Activated CD4-positive, alpha-beta T cell treated with anti-CD3 and anti-CD28 coated beads, Interleukin-2, Interleukin-6, amounts not matched to agents 100 ng/mL and 50 ng/mL, durations not matched to agents 16 hours and 8 hours (primary cell): ENCODE measurements at regions not wholly inside any gene's neighbourhood (a gene's known extent, or its start where the extent isn't known, plus 50 kb on each side); places are given as distances from the start of the nearest gene placed in this dataset.
"Not testable (repeated sequence)": the region's sequence is repeated elsewhere in the genome, so short reads cannot be mapped to it uniquely, and the experiment has no call there.

Experiments used
- DNase-seq: peaks from one replicate; pipeline ENCODE4 v3.0.0-alpha.2; 2020

DNA sequence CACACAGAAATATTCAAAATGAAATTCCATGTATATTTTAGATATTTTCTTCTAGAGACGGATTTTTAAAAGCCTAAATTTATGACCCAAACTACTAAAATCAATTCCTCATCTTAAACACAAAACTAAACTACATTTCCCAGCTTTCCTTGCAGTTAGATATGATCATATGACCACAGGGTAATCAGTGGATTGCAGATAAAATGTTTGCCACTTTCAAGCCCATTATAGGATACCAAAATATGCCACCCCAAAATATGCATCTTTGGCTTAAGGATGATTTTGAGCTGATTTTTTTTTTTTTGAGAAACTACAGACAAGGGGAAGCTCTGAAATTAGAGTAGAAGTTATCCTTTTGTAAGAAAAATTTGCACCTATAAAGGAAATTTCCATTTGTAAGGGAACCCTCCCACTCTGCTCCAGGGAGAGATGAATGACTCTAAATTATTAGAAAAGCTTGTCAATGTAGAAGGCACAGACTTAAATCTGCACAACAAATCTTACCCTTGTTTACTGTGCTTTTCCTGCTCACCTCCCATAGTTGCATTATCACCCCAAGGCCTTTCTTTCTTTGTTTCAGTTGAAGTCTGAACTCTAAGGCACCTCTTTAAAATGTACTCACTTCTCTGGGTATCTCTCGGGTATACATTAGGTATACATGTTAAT is 503.0 kb downstream of the PDHA2 start:
- DNase-seq: no peak

DNA sequence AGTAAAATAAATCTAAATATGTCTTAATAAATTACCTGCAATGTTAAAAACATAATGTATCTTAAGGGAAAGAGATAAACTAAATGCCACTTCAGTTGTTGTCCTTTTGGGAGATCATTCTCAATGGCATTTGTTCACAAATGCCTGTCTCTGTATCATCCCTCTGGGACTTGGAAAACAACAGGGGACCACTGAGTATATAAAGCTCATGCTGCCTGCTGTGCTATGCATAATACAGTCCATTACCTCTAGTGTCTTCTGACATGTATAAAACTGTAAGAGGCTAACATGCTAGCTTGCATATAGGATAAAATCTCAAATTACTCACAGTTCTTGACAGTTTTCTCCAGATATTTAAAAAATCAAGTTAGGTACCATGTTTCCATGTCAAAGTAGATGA is 503.9 kb downstream of the PDHA2 start:
- DNase-seq: no peak

DNA sequence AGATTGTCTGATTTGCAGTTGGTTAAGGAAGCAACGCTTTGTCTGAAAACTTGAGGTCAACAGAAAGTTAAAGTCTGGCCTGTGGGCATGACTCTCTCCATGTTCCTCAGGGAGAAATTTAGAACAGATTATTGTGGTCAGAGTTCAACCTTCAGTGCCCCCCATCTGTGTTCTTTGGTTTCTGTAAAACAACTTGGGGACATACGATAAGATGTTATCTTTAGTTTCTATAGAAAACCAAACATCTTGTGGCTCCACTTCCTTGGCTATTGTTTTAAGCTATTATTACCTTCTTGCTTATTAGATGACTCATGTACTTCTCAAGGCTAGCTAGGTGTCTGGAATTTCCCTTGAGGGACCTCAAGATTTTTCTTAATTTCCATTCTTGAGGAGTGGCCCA is 507.7 kb downstream of the PDHA2 start:
- no peak for DNase-seq

DNA sequence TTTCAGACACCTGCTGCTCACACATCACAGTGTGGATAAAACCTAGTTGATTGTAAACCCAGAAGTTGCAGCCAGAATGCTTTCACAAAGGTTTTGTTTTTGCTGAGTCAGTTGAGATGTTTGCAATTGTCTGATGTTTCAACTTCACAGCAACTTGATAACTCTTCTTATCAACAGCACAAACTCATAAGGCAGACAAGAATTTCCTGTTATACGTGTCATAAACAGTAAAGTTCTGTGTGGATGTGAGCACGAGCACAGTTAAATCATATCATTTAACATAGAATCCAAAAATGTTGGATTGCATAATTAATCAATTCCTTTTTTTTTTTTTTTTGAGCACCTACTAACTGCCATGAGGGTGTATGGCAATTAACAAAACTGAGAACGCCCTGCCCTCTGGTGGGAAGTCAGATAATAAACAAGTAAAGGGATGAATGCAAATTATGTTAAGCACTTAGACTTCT is 512.2 kb downstream of the PDHA2 start:
- DNase-seq: peak; percentile 14

DNA sequence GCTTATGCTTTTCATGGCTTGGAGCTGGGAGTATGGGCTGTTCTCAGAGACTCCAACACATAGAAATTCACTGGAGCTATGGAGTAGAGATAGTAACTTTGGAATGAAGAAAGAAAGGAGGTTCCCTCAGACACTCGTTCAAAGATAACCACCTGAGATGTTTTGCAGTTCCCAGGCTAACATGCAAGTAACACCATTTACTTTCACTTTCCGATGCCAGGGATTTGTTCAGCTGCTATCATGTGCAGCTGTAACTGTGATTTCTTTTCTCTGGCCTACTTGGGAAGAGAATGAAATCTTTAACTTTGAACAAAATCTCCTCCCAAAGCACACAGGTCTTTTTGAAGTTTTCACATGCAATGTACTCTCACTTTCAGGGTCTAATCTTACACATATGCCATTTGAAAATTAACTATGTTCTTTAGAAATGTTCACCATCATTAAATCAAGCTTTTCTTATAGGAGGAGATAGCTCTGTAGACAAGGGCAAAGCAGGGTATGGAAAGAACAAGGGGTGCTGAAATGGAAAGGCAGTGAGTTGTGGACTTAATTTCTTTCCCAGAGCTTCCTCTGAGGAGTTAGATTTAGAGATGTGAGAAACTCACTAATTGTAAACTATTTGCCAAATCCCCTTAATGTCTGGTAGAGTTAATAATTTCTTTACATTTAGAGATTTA is 514.3 kb downstream of the PDHA2 start:
- DNase-seq: no peak

DNA sequence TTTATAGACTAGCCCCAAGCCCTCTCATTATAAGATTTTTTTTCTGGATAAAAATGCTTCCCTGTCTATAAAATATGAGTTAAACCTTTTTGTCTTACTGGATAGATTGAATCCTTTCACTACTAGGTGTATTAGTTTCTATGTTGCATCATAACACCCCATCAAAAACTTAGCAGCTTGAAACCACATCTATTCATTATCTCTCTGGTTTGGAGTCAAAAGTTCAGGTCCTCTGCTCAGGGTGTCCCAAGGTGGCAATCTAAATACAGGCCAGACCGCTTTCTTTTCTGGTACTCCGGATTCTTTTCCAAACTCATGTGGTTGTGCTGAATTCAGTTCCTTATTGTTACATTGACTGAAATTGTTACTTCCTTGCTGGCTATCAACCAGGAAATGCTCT is 515.5 kb downstream of the PDHA2 start:
- DNase-seq: no peak

DNA sequence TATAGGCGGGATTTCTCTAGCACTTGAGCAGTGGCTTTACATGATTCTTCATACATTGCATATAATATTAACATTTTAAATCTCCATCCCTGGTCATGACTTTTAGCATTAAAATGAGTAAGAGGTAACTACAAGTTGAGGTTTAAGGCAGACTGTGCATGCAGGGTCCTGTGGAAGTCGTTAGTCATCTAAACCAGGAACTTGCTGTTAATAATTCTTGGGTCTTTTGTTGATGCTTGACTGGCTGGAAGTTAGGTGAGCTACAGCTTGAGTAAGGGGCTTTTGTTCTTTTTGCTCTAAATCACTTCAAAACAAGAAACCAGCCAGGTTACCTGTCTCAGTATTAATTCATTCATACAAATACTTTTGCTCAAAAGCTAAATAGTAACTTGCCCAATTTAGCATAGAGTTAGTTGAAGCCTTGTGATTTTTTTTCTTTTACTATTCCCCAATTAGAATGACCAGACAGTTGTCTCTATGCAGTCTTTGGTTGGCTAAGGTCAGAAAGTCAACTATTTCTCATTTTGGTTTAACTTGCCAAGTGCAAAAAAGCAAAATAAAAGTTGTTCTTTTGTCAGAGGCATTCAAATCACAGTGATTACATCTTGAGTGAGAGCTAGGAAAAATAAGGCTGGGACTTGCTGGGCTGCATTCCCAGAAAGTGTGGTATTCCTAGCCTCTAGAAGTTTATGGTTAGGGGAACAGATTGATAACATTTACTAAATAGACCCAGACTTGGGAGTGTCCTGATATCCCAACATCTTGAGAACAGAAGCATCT is 516.9 kb downstream of the PDHA2 start:
- no peak for DNase-seq

DNA sequence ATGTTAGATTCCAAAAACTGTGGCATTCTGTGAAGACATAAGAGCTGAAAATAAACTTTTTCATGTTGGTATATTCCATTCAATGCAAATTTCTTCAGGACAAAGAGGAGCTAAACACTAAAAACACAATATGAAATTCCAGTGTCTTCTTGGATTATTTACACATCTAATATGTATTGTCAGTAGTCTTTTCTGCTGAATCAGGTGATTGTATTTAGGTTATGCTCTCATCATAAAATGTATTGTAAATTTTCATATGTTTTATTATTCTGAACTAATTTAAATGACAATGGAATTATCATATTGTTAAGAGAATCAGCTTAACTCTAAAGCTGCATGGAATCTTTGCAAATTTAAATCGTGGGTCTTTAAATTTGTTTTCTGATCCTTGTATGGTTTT is 526.7 kb downstream of the PDHA2 start:
- no peak for DNase-seq

DNA sequence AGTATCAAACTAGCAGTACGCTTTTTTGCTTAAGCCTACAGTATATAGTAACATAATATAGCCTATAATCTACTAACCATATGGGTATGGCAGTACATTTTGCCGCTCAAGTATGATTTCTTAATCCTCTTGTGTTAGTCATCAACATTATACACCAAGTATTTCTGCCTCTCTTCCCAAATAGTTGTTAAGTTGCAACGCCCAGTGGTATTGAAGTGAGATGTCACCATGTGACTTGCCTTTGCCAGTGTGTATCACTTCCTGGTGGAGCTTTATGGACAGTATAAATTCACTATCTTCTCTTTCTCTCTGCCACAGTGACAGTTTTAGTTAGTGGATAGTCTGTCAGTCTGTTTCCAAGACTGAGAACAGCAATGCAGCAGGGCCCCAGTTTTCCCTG is 535.5 kb downstream of the PDHA2 start:
- DNase-seq: no peak

DNA sequence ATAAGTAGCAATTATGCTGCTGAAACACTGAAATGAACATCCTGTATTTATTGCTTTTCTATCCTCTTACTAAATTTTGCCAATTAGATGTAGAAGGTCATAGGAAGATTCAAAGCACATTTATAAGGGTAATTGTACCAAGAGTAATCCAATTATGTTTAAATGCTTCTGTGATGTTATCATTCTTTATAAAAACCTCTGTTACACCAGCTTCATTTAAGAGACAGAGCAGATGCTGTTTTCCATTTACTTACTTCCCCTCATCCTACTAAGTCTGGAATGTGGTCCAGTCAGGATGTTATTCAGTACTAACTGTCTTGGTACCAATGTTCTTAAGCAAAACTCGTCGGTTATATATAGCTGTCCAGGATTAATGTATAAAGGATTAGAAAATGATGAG is 539.6 kb downstream of the PDHA2 start:
- no peak for DNase-seq

DNA sequence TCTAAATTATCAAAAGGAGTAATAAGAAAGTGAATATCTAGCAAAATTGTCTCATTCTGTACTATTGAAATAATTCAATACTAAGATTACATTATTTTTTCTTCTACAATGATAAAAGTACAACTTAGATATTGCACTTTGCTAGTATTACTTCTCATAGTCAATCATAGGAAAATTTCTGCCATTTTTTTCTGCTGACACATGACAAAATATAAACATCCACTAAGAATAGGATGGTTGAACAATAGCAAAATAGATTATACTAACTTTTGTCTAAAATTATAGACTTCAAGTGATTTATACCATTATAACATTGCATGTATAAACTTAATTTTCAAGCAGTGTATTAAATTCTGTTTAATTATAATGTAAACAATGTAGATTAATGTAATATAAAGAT is 540.2 kb downstream of the PDHA2 start:
- DNase-seq: no peak

DNA sequence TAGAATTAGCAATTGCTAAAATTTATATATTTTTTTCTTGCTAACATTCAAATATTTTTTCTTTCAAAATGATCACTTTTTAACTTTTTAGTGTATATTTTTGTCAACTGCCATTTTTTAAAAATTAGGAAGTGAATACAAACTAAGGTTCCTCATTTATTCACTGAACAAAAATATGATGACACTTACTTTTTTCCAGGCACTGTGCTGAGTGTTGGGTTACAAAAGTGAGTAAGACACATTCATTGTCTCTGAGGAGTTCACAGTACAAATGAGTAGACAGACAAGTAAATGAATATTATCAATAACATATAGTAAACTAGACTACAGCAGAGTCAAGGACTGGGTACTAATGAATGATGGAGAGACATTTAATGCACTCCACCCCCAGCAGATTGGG is 543.5 kb downstream of the PDHA2 start:
- no peak for DNase-seq

DNA sequence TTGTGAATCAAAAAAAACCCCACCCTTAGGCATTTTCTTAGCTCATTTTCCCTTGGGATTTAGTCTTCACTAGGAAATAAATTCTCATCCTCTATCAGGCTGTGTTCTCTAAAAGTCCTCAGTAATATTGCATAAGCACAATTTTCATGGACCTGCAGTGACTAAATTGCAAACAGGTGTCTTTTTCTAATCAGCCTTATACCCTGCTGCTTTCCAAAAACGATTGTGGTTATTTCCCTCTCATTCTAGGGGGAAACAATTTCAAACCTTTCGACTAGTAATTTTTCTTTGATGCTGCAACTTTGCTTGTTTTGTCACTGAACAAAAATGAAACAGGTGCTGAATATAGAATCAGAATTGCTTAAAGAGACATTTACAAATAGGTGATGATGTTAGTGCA is 549.9 kb downstream of the PDHA2 start:
- DNase-seq: no peak

DNA sequence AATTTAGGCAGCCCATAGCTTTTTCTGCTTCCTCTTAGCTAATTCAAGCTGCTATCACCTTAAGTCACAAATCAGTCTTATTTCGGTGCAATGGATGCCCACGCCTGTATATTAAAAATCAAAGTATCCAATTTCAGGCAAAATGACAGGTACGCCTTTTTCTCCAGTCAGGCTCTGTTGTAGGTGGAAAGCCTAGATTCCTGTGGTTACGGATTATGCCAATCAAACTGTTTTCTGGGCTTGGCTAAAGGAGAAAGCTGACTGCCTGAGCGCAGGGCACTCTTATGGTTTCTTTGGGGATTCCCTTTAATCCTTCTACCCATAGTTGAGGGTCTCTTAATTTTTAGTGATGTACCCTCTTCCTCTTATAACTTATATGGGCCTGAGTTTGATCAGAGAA is 550.5 kb downstream of the PDHA2 start:
- DNase-seq: no peak

DNA sequence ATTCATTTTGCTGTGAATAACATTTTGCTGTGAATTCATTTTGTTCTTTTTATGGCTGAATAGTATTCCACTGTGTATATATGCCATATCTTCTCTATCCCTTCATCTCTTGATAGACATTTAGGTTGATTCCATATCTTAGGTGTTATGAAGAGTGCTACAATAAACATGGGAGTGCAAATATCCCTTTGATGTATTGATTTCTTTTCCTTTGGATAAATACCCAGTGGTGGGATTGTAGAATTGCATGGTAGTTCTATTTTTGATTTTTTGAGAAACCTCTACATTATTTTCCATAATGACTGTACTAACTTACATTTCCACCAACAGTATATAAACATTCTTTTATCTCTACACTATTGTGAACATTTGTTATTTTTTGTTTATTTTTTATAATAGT is 555.9 kb downstream of the PDHA2 start:
- no peak for DNase-seq

DNA sequence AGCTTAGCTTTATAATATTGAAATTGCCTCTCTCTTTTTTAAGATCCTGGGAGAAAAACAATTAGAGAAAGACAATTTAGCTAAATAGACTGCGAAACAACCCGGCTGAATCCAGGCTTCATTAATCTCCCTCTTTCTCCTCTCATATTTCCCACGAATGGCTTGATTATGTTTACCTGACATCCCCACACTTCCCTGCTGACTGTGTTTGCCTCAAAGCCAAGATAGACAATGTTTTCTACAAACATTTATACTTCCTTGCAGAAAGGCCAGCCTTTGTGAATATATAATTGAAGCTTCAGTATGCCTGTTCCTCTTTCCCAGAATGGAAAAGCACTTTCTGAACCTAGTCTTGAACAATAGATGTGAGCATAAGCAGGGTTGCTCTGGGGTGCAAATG is 566.8 kb downstream of the PDHA2 start:
- no peak for DNase-seq

DNA sequence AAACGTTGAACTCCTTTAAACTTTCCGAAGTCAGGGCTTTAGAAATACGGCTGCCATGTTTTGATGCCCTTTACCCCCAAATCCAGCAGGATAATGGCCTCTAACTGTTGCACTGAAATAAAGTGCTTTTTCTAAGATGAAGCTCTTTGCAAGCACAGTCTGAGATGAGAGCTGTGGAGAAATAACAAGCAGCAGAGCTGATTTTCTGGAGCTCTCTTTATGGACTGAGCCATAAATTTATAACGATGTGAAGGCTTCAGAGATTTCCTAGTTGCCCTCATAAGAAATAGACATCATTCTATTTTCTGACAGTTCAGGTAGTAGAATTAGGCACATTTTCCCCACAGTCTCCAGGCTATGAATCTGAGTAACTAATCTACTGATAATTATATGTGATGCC is 567.3 kb downstream of the PDHA2 start:
- no peak for DNase-seq

DNA sequence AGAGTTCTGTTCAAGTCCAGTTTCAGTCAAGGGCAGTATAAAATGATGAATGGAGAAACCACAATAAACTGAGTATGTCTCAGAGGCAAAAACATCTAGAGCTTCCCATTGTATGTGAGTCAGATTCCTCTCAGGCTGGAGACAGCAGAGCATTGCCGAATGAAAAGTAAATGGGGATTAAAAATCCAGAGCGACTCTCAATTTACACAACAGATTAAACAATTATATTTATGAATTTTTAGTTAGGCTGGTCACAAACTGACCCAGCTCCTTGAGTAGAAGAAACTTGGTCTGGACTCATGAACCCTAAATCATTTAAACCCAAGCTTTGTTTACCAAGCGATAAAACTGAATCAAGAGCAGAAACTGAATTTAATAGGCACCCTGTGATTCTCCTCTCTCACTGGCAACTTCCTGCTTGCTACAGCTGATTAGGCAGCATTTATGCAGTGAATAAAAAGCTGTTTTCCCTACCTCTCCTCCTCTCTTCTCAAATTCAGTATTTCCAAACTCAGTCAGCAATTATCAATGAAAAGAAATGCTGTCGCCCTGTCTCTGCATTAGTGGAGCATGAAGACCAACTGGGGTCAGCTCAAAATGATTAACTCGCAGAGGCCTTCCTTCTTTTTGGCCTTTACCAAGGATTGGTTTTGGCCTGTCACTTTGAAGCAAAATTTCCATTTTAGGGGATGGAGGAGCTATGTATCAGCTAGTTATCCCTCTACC is 568.0 kb downstream of the PDHA2 start:
- DNase-seq: no peak

DNA sequence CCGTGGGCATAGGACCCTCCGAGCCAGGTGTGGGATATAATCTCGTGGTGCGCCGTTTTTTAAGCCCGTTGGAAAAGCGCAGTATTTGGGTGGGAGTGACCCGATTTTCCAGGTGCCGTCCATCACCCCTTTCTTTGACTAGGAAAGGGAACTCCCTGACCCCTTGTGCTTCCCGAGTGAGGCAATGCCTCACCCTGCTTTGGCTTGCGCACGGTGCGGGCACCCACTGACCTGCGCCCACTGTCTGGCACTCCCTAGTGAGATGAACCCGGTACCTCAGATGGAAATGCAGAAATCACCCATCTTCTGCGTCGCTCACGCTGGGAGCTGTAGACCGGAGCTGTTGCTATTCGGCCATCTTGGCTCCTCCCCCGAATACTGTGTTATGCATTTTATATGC is 575.0 kb downstream of the PDHA2 start:
- DNase-seq: not testable (repeated sequence)

DNA sequence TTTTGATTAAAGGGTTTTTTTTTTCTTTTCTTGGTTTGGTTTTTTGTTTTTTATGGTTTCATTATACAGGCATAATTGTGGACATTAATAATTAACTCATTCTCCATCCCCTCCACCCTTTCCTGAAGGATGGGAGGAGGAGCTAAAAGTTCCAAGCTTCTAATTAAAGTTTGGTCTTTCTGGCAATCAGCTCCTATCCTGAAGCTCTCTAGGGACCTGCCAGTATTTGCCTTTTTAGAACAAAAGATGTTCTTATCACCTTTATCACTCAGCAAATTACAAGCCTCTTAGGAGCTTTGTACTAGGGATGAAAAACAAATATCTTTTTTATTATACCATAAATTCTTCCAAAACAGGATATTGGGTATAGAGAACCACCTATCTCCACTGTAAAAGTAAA is 589.8 kb downstream of the PDHA2 start:
- DNase-seq: no peak

DNA sequence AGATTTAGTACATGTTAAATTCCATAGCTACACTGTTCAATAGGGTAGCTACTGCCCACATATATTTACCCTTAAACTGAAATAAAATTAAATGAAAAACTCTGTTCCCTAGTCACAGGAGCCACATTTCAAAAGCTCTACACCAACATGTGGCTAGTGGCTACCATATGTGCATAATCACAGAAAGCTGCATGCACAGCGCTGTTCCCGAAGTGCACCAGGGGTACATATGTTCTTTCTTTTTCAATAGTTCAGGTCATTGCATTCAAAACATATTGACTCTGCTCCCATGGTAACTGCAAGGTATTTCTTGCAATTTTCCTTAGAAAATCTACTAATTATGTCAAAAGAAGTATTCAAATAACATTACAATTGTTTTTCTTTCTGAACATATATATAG is 591.2 kb downstream of the PDHA2 start:
- no peak for DNase-seq

DNA sequence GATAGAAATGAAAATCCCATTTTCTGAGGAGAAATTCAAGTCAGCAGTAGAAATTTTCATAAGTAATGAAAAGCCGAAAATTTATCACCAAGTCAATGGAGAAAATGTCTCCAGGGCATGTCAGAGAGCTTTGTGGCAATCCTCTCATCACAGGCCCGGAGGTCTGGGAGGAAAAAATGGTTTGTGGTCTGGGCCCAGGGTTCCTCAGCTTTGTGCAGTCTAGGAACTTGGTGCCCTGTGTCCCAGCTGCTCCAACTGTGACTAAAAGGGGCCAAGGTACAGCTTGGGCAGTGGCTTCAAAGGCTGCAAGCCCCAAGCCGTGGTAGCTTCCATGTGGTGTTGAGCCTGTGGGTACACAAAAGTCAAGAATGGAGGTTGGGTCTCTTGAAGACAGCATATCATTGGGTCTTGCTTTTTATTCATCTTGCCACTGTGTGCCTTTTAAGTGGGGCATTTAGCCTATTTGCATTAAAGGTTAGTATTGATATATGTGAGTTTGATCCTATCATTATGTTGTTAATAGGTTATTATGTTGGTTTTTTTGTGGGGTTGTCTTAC is 608.5 kb downstream of the PDHA2 start:
- DNase-seq: no peak

DNA sequence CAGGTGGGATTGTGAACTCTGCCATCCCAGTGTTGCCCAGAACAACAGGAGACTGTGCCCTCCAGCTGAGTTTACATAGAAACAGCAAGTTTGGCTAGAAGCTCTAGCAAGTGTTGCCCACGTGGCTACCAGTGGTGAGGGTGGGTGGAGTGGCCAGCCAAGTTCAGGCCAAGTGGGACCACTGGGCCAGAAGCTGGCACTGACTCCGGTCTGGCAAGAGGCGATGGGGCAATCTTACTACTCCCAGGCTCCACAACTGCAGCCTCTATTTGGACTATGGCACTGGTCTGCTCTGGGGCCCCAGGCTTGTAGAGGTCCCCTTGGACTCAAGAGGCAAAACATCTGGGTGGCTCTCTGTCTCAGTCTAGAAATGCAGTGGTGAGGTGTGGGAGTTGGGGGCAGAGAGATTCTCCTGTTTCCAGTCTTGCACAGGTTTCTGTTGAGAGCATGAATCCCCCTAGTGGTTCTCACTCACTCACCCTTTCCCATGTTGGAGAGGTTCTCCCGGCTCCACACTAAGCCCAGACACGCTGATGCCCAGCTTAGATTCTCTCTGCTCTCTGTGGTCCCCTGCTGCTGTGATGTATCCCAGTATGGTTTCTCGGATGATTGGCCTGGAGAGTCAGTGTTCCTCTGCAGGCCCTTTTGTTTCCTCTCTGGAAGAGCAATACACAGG is 615.3 kb downstream of the PDHA2 start:
- no peak for DNase-seq
